ENCODE measurements at regions not wholly inside any gene's neighbourhood (a gene's known extent, or its start where the extent isn't known, plus 50 kb on each side); places are given as distances from the start of the nearest gene placed in this dataset.

DNA sequence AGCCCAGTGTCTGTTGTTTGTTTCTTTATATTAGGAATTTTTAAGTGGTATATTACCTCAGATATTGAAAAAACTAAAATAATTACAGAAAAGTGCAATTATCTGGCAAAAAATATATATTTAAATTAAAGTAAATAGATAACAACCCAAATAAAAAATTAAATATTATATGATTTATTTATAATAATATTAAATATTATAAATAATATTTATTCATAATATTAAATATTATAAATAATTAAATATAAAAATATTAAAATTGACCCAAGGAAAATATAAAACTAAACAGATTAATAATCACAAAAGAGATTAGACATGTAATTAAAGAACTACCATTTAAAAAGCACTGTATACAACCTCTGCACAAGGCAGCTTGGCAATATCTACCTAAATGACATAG, 331.9 kb upstream of the POGK start:
- Histone ChIP-seq H2BK15ac (ENCODE audit: low read length) (no peak overlapping the region), H3K79me2 (ENCODE audit: control insufficient read depth in 1 of 2, insufficient read depth in 2 of 2, low read length in 2 of 2) (no peaks in the 10 kb centered on the region), H3K9me3 (ENCODE audit: insufficient read depth in 2 of 2, low read depth in 1 of 2, low read length in 1 of 2) (no peaks in the 10 kb centered on the region), H3K23ac (ENCODE audit: insufficient read length) (no peak overlapping the region), H3K14ac (ENCODE audit: insufficient read length) (no peak overlapping the region), H2BK12ac (ENCODE audit: low read depth, low read length) (no peak overlapping the region), H3K56ac (replicated peaks; ENCODE audit: insufficient read length, low read depth, low read length) (no peak overlapping the region), H3K4me1 (replicated peaks in 1 of 4; ENCODE audit: control insufficient read depth in 3 of 4, insufficient read depth in 4 of 4, low read length in 3 of 4) (no peaks in the 10 kb centered on the region), H2AFZ (ENCODE audit: low read length) (no peak overlapping the region), H3K36me3 (ENCODE audit: control insufficient read depth in 2 of 4, insufficient read depth in 4 of 4, low read length in 3 of 4) (no peaks in the 10 kb centered on the region), H2BK20ac (ENCODE audit: low read length) (no peak overlapping the region), H3K23me2 (ENCODE audit: low read depth, low read length) (no peaks in the 10 kb centered on the region), H3K9ac (replicated peaks in 1 of 4; ENCODE audit: extremely low read depth in 1 of 4, low read depth in 3 of 4, low read length in 3 of 4) (no peak overlapping the region), H3K4me3 (ENCODE audit: extremely low read depth in 1 of 4, insufficient read depth in 2 of 4, low read depth in 3 of 4, low read length in 4 of 4) (no peak overlapping the region), H4K91ac (replicated peaks; ENCODE audit: insufficient read length, low read length) (no peak overlapping the region), H2BK120ac (replicated peaks; ENCODE audit: low read depth, low read length) (no peak overlapping the region), H3K27me3 (replicated peaks in 1 of 4; ENCODE audit: control insufficient read depth in 3 of 4, extremely low read depth in 1 of 4, insufficient read depth in 3 of 4, low read length in 3 of 4) (no peaks in the 10 kb centered on the region), H3K27ac (ENCODE audit: low read depth, low read length) (no peak overlapping the region), H3K18ac (ENCODE audit: extremely low read depth, low read length) (no peak overlapping the region), H4K5ac (ENCODE audit: insufficient read length, low read depth, low read length) (no peak overlapping the region), H3K4ac (replicated peaks; ENCODE audit: insufficient read length, low read depth, low read length) (no peak overlapping the region), H4K8ac (ENCODE audit: extremely low read depth, insufficient read depth, low read length) (no peak overlapping the region), H3K79me1 (ENCODE audit: low read depth, low read length) (no peaks in the 10 kb centered on the region), H4K20me1 (replicated peaks in 1 of 2; ENCODE audit: control insufficient read depth in 1 of 2, insufficient read depth in 2 of 2, low read length in 2 of 2) (no peaks in the 10 kb centered on the region), H2AK5ac (ENCODE audit: low read depth, low read length) (no peak overlapping the region), H3K4me2 (ENCODE audit: insufficient read depth in 1 of 2, low read depth in 2 of 2, low read length in 2 of 2) (no peak overlapping the region), H2BK5ac (ENCODE audit: low read depth, low read length) (no peak overlapping the region)
- FAIRE-seq, result no peak
- TF ChIP-seq POU5F1 (IDR thresholded peaks at IDR 0.05; ENCODE audit: low read depth, low read length) (no peak), SIX5 (IDR thresholded peaks at IDR 0.05; ENCODE audit: low read depth, low read length) (no peak), KDM5A (IDR thresholded peaks at IDR 0.05; ENCODE audit: low read length) (no peak), SP2 (IDR thresholded peaks at IDR 0.05; ENCODE audit: low read length) (no peak), CREB1 (IDR thresholded peaks at IDR 0.05) (no peak), RAD21 (IDR thresholded peaks at IDR 0.05 in 1 of 2, conservative IDR thresholded peaks at IDR 0.05 in 1 of 2; ENCODE audit: low read depth in 2 of 2, low read length in 2 of 2) (no peak), SP1 (IDR thresholded peaks at IDR 0.05; ENCODE audit: low read depth, low read length) (no peak), SP4 (IDR thresholded peaks at IDR 0.05; ENCODE audit: low read length) (no peak)
- TF ChIP-seq, protein P1, sequence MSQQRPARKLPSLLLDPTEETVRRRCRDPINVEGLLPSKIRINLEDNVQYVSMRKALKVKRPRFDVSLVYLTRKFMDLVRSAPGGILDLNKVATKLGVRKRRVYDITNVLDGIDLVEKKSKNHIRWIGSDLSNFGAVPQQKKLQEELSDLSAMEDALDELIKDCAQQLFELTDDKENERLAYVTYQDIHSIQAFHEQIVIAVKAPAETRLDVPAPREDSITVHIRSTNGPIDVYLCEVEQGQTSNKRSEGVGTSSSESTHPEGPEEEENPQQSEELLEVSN (IDR thresholded peaks at IDR 0.05), result no peak
- ChIA-PET POLR2A (ENCODE audit: partially characterized antibody) (no interaction called here), CTCF (ENCODE audit: partially characterized antibody) (interaction anchor here (0.6 kb wide), 1 partner anchor 280 kb away, joined by 3 read pairs; no protein-coding TSS in a partner anchor)
- no peak for DNase-seq (ENCODE audit: low read depth in 1 of 2, low spot score in 2 of 2)

Data from H1 (cell line).